ENCODE measurements at regions not wholly inside any gene's neighbourhood (a gene's known extent, or its start where the extent isn't known, plus 50 kb on each side); places are given as distances from the start of the nearest gene placed in this dataset.
"Not testable (repeated sequence)": the region's sequence is repeated elsewhere in the genome, so short reads cannot be mapped to it uniquely, and the experiment has no call there.

DNA sequence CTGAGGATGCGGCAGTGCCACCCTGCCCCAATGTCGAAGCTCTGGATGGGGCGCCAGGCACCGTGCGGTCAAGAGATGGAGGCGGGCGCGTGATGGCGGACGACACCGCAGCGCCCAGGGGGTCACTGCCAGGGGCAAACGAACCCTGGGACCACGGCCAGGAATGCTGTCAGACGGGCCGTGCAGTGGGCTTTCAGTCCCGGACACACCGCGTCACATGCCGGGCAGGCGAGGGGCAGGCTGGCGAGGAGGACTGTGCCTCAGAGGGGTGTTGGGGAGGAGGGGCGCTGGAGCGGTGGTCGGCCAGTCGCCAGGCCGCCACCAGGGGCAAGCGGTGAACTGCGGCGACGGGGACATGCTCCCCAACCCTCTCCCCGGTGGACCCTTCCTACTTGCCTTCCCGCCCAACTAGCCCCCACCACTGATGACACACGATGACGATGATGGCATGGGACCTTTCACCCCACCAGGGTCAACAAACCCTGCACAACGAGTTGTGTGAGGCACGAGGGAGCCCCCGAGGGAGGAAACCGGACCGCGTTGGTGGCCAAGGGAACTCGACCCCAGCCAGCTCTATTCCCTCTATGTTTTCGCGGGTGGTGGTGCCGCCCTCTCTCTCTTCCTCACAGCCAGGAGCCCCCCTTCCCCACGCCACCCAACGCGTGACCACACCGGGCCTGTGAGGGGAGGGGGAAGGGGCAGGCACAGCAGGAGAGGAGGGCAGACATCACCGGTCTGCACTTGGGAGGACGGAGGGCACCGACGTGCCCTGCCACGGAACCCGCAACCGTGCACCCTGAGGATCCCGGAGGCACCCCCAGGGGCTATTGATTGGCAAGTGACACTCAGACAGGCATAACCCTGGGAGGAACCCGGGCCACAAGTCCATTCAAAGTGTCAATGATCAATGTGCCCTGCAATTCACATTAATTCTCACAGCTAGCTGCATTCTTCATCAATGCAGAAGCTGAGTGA is 1960.9 kb upstream of the DEFB115 start:
- DNase-seq = no peak

GRCh38 chr20:29297411-29298270 is 1959.8 kb upstream of the DEFB115 start:
- no peak for DNase-seq

GRCh38 chr20:29298271-29298590 is 1959.2 kb upstream of the DEFB115 start:
- no peak for DNase-seq

DNA sequence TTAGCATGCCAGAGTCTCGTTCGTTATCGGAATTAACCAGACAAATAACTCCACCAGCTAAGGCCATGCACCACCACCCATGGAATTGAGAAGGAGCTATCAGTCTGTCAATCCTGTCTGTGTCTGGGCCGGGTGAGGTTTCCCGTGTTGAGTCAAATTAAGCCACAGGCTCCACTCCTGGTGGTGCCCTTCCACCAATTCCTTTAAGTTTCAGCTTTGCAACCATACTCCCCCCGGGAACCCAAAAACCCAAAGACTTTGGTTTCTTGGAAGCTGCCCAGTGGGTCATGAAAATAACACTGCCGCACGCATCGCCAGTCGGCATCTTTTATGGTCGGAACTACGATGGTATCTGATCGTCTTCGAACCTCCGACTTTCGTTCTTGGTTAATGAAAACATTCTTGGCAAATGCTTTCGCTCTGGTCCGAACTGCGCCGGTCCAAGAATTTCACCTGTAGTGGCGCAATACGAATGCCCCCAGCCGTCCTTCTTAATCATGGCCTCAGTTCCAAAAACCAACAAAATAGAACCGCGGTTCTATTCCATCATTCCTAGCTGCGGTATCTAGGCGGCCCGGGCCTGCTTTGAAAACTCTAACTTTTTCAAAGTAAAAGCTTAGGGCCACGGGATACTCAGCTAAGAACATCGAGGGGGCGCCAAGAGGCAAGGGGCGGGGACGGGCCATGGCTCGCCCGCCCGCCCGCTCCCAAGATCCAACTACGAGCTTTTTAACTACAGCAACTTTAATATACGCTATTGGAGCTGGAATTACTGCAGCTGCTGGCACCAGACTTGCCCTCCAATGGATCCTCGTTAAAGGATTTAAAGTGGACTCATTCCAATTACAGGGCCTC is 1958.5 kb upstream of the DEFB115 start:
- no peak for DNase-seq

DNA sequence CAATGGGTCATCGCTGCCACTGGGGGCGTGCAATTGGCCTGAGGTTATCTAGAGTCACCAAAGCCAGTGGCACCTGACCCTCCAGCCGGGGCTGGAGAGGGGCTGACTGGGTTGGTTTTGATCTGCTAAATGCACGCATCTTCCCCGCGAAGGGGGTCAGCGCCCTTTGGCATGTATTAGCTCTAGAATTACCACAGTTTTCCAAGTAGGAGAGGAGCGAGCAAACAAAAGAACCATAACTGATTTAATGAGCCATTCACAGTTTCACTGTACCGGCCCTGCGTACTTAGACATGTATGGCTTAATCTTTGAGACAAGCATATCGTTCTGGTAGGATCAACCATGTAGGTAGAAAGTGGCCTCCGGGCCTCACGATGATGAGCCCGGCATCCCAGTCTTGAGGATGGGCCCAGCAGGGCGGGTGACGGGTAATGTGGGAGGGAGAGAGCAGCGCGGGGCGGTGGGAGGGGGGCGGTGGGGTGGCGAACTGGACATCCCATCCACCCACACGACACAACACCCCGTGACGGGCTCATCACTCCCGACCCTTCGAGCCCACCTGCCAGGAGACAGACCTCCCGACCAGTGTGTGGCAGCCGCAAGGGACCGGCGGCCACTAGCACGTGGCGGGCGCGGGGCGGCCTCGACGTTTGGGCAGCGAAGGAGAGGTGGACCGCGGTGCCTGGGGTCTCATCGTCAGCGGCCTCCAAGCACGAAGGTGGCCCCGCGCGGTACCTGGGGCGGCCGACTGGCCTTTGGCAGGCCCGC is 1957.5 kb upstream of the DEFB115 start:
- DNase-seq = no peak

DNA sequence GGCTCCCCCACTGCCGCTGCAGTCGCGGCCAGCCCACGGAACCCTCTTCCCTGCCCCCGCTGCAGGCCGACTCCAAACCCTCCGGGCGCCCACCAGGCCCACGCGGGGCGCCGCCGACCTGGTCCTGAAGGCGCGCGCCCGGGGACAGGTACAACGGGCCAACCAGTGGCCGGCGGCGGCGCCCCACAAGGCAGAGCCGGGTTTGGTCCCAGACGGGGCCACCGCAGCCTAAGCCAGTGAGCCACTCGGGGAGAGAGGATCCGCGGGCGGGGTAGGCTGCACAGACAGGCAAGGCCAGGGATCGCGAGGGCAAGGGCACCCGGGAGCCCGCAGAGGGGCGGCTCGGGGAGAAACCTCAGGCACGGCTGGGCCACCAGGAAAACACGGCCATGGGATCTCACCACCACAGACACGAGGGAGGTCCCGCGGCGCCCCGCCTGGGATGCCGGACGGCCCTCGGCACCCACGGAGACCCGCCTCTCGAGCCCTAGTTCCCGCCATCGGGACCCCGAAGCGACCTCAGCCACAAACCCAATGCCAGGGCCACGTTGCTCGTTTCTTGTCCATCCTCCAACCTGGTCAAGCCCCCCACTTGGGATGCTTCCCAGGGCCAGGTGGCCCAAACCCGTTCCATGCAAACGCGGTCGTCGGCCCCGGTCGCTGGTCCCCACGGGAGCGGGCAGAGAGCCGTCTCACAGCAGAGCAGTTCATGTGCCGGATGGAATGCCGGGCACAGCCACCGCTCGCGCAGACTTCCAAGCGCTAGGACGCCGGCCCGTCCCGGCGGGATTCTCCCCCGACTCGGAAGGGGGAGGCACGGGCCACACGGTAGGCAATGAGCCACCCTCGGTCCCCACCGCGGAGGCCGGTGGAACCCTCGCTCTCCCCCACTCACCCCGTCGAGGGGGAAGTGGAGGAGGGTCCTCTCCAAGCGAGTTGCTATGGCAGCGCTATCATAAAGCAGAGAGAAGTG is 1956.6 kb upstream of the DEFB115 start:
- no peak for DNase-seq

- no peak for DNase-seq
Measured at GRCh38 chr20:29301624-29302259, 1955.7 kb upstream of the DEFB115 start.

DNA sequence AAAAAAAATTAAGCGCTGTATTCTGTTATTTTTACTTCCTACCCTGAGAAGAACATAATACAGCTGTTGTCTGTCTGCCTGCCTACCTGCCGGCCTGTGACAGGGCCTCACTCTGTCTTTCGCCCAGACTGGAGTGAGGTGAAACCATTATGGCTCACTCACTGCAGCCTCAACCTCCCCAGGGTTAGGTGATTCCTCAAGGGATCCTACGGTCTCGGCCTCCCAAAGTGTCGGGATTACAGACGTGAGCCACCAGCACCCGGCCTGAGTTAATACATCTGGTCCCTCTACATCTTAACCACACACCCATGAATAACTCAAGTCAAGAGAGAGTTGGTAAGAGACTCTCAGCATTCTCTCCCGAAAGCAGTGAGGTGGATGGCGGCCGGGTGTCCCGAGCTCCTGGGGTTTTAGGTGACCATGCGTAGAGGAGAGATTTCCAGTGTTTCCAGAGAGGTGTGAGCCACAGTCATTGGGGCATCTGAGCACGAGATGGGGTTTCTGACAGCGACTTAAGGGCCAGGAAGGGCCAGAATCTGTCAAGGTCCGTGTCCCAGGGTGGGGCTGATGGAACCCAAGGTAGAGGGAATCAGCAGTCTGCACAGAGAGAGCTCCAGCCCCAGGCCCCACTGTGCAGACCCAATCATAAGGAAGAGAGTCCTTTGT is 1954.4 kb upstream of the DEFB115 start:
- DNase-seq = no peak

GRCh38 chr20:29306390-29307072 is 1950.9 kb upstream of the DEFB115 start:
- no peak for DNase-seq

GRCh38 chr20:29307484-29307883 is 1950.0 kb upstream of the DEFB115 start:
- not testable (repeated sequence) for DNase-seq

DNA sequence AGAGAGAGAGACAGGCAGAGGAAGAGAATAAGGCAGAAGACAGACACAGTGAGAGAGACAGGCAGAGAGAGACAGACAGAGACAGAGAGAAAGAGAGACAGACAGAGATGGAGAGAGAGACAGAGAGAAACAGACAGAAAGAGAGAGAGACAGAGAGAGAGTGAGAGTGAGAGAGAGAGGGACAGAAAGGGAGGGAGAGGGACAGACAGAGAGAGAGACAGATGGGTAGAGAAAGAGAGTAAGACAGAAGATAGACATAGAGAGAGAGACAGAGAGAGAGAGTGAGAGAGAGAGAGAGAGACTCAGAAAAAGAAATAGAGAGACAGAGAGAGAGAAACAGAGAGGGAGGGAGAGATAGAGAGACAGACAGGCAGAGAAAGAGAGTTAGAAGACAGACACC is 1948.5 kb upstream of the DEFB115 start:
- DNase-seq = not testable (repeated sequence)

GRCh38 chr20:29309481-29309880 is 1948.0 kb upstream of the DEFB115 start:
- DNase-seq = not testable (repeated sequence)

DNA sequence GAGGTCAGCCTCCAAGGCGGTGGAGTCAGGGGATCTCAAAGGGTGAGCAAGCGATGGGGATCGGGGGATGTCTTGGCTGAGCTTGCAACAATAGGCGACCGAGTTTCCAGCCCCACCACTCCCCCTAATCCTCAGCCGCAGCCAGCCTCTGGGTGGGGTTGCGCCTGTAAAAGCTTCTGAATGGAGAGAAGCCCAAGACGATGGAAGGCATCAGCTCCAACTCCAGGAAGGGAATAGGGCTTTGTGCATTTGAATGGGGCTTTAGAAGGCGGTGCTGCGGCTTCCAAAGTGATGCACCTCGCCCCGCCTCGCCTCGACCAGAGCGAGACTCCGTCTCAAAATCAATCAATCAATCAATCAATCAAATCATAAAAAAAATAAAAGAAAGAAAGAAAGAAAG is 1946.4 kb upstream of the DEFB115 start:
- not testable (repeated sequence) for DNase-seq

GRCh38 chr20:29312679-29313078 is 1944.8 kb upstream of the DEFB115 start:
- DNase-seq = not testable (repeated sequence)

DNA sequence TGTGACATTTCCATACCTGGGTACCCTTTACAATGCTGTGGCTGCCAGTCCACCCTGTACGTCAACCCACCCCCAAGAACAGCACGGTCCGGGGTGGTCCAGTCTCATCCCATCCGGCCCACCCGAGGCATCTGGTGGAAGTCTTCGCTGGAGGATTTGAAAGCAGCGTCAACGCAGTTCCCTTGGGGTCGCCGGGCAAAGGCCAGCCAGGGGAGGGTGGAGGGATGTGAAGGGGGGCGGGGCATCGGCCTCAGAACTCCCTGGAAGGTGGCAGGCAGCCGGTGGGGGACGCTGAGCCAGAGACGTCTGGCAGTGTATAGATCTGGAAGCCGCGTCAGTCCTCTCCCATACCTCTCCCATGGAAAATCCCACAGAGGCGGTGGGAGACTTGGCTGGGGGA is 1944.0 kb upstream of the DEFB115 start:
- DNase-seq = no peak

DNA sequence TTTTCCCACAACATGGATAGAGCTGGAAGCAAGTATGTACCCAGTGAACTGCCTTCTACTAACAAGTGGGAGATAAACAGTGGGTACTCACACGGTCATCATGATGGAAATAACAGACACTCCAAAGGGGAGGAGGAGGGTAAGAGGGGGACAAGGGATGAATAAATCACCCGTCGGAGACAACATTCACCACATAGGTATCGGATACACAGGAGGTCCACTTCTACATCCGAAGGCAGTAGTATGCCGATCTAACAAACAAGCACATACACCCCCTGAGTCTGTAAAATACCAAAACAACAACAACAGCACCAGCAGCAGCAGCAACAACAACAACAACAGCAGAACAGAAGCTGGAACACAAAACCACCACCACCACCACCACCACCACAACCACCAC is 1943.2 kb upstream of the DEFB115 start:
- DNase-seq = no peak

GRCh38 chr20:29318871-29319461 is 1938.5 kb upstream of the DEFB115 start:
- DNase-seq = no peak

GRCh38 chr20:29319725-29320124 is 1937.7 kb upstream of the DEFB115 start:
- DNase-seq = no peak

Measured in activated CD4-positive, alpha-beta T cell treated with anti-CD3 and anti-CD28 coated beads for 1 hour (primary cell).